Liver (tissue), 8 donors: ENCODE measurements at regions not wholly inside any gene's neighbourhood (a gene's known extent, or its start where the extent isn't known, plus 50 kb on each side); places are given as distances from the start of the nearest gene placed in this dataset.

Experiments
- DNase-seq: peaks from one replicate; pipeline ENCODE4 v3.0.0-alpha.2; 2017; ENCODE audit warnings: low spot score
- H3K27ac ChIP-seq, 2 donors: one replicate each; pipeline ENCODE4 v1.7.0; 2013; ENCODE audit warnings: inconsistent platforms in 2 of 2, low read length in 2 of 2, control low read depth in 1 of 2, low read depth in 1 of 2, mild to moderate bottlenecking in 1 of 2
- H3K27me3 ChIP-seq, 4 donors: one replicate each; pipeline versions ENCODE4 v1.6.1 to v1.7.0; 2013; ENCODE audit warnings: low read length in 3 of 4, inconsistent platforms in 1 of 4, mild to moderate bottlenecking in 1 of 4, moderate library complexity in 1 of 4; ENCODE audit not compliant: control insufficient read depth in 4 of 4, insufficient read depth in 4 of 4
- H3K36me3 ChIP-seq, 4 donors: one replicate each; pipeline versions ENCODE4 v1.6.1 to v1.7.0; 2013; ENCODE audit warnings: low read length in 3 of 4, mild to moderate bottlenecking in 3 of 4, low read depth in 1 of 4, moderate library complexity in 1 of 4; ENCODE audit not compliant: control insufficient read depth in 4 of 4, insufficient read depth in 3 of 4
- H3K4me1 ChIP-seq, 4 donors: one replicate each; pipeline versions ENCODE4 v1.6.1 to v1.7.0; 2013; ENCODE audit warnings: low read length in 3 of 4, mild to moderate bottlenecking in 3 of 4, moderate library complexity in 1 of 4; ENCODE audit not compliant: control insufficient read depth in 4 of 4, insufficient read depth in 4 of 4
- H3K4me3 ChIP-seq, 3 donors: one replicate each; pipeline versions ENCODE4 v1.6.1 to v1.7.0; 2013; ENCODE audit warnings: low read length in 3 of 3, control low read depth in 1 of 3, low read depth in 1 of 3, mild to moderate bottlenecking in 1 of 3
- H3K9ac ChIP-seq, 2 donors: one replicate each; pipeline ENCODE4 v1.7.0; 2013; ENCODE audit warnings: low read length in 2 of 2, mild to moderate bottlenecking in 2 of 2, moderate library complexity in 2 of 2, control low read depth in 1 of 2, low read depth in 1 of 2
- H3K9me3 ChIP-seq, 4 donors: one replicate each; pipeline versions ENCODE4 v1.6.1 to v1.7.0; 2013; ENCODE audit warnings: low read length in 3 of 4; ENCODE audit not compliant: control insufficient read depth in 4 of 4
- ATF3 ChIP-seq: IDR thresholded peaks from 2 replicates; pipeline ENCODE4 v1.6.1; 2016; ENCODE audit warnings: antibody characterized with exemption
- CTCF ChIP-seq: fragments of 150-350 bp; IDR thresholded peaks from 2 replicates; pipeline ENCODE4 v1.5.1; 2017; ENCODE audit warnings: improper control_type of control experiment, low read depth, low read length; ENCODE audit not compliant: missing input control
- EGR1 ChIP-seq, 2 donors: IDR thresholded peaks; 2 replicates each; pipeline ENCODE4 v1.6.1; 2016 to 2018; ENCODE audit warnings: antibody characterized with exemption in 2 of 2, low read depth in 2 of 2
- FOXA1 ChIP-seq: IDR thresholded peaks from 2 replicates; pipeline ENCODE4 v1.6.1; 2016; ENCODE audit warnings: antibody characterized with exemption
- FOXA2 ChIP-seq: IDR thresholded peaks from 2 replicates; pipeline ENCODE4 v1.6.1; 2016; ENCODE audit warnings: antibody characterized with exemption
- GABPA ChIP-seq, 2 donors: IDR thresholded peaks in 1 of 2; conservative IDR thresholded peaks in 1 of 2; 2 replicates each; pipeline ENCODE4 v1.6.1; 2016; ENCODE audit warnings: antibody characterized with exemption in 2 of 2, mild to moderate bottlenecking in 1 of 2, moderate library complexity in 1 of 2
- HNF4A ChIP-seq, 2 donors: conservative IDR thresholded peaks; 2 replicates each; pipeline ENCODE4 v1.6.1; 2016; ENCODE audit warnings: antibody characterized with exemption in 2 of 2, mild to moderate bottlenecking in 2 of 2
- HNF4G ChIP-seq: IDR thresholded peaks from 2 replicates; pipeline ENCODE4 v1.6.1; 2016; ENCODE audit warnings: antibody characterized with exemption
- JUND ChIP-seq, 2 donors: IDR thresholded peaks; 2 replicates each; pipeline ENCODE4 v1.6.1; 2016; ENCODE audit warnings: antibody characterized with exemption in 2 of 2
- NR2F2 ChIP-seq: IDR thresholded peaks from 2 replicates; pipeline ENCODE4 v1.6.1; 2016; ENCODE audit warnings: antibody characterized with exemption
- RAD21 ChIP-seq, 2 donors: IDR thresholded peaks; 2 replicates each; pipeline ENCODE4 v1.6.1; 2016; ENCODE audit warnings: antibody characterized with exemption in 2 of 2, mild to moderate bottlenecking in 2 of 2
- REST ChIP-seq: IDR thresholded peaks from 2 replicates; pipeline ENCODE4 v1.6.1; 2016; ENCODE audit warnings: antibody characterized with exemption, mild to moderate bottlenecking
- RXRA ChIP-seq, 2 donors: IDR thresholded peaks; 2 replicates each; pipeline ENCODE4 v1.6.1; 2017 to 2018; ENCODE audit warnings: antibody characterized with exemption in 2 of 2, mild to moderate bottlenecking in 1 of 2
- SP1 ChIP-seq: IDR thresholded peaks from 2 replicates; pipeline ENCODE4 v1.6.1; 2018; ENCODE audit warnings: antibody characterized with exemption, mild to moderate bottlenecking
- TAF1 ChIP-seq: conservative IDR thresholded peaks from 2 replicates; pipeline ENCODE4 v1.6.1; 2016; ENCODE audit warnings: antibody characterized with exemption, mild to moderate bottlenecking
- YY1 ChIP-seq: IDR thresholded peaks from 2 replicates; pipeline ENCODE4 v1.6.1; 2016; ENCODE audit warnings: antibody characterized with exemption, mild to moderate bottlenecking
- WGBS: extraction: QIAGEN DNeasy Blood & Tissue Kit; methylation state at CpG from one replicate; pipeline ENCODE4 v1.1.7; 2013; 5-methylcytosine and 5-hydroxymethylcytosine counted together
- TF ChIP-seq, protein P1 (sequence below): IDR thresholded peaks from 2 replicates; pipeline ENCODE4 v1.6.1; 2016; ENCODE audit warnings: antibody characterized with exemption
- TF ChIP-seq, protein P2 (sequence below): IDR thresholded peaks from 2 replicates; pipeline ENCODE4 v1.6.1; 2016; ENCODE audit warnings: antibody characterized with exemption
- donor health status: healthy.
- donor health status: healthy.
- donor health status: healthy.
- donor health status: healthy.
- donor health status: healthy.

- no peak for DNase-seq
- 60% methylated on average over 1 of the region's 1 CpG for WGBS
- Histone ChIP-seq H3K9me3 (peaks cover 0 to 3% (median 0%) of the 10 kb centered on the region in 4 donors), H3K4me1 (no peaks in the 10 kb centered on the region), H3K27me3 (no peaks in the 10 kb centered on the region), H3K36me3 (no peaks in the 10 kb centered on the region), H3K9ac (no peak overlapping the region), H3K4me3 (no peak overlapping the region), H3K27ac (no peak overlapping the region)
- TF ChIP-seq RAD21 (IDR thresholded peaks at IDR 0.05) (no peak), CTCF (no peak), SP1 (no peak), FOXA1 (no peak), NR2F2 (no peak), RXRA (IDR thresholded peaks at IDR 0.05) (no peak), GABPA (IDR thresholded peaks at IDR 0.05 in 1 of 2, conservative IDR thresholded peaks at IDR 0.05 in 1 of 2) (no peak), FOXA2 (no peak), TAF1 (no peak), EGR1 (IDR thresholded peaks at IDR 0.05; ENCODE audit: low read depth in 2 of 2) (no peak), YY1 (no peak), HNF4G (no peak), REST (no peak), ATF3 (no peak), HNF4A (conservative IDR thresholded peaks at IDR 0.05) (no peak), JUND (IDR thresholded peaks at IDR 0.05) (no peak)
- TF ChIP-seq, protein P1, sequence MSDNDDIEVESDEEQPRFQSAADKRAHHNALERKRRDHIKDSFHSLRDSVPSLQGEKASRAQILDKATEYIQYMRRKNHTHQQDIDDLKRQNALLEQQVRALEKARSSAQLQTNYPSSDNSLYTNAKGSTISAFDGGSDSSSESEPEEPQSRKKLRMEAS, result no peak
- TF ChIP-seq, protein P2, sequence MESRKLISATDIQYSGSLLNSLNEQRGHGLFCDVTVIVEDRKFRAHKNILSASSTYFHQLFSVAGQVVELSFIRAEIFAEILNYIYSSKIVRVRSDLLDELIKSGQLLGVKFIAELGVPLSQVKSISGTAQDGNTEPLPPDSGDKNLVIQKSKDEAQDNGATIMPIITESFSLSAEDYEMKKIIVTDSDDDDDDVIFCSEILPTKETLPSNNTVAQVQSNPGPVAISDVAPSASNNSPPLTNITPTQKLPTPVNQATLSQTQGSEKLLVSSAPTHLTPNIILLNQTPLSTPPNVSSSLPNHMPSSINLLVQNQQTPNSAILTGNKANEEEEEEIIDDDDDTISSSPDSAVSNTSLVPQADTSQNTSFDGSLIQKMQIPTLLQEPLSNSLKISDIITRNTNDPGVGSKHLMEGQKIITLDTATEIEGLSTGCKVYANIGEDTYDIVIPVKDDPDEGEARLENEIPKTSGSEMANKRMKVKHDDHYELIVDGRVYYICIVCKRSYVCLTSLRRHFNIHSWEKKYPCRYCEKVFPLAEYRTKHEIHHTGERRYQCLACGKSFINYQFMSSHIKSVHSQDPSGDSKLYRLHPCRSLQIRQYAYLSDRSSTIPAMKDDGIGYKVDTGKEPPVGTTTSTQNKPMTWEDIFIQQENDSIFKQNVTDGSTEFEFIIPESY, result no peak
Observed at GRCh38 chr2:121818546-121818945, 63.1 kb downstream of the TSN start.
